Endodermal cell (in vitro differentiated cells): ENCODE measurements at regions not wholly inside any gene's neighbourhood (a gene's known extent, or its start where the extent isn't known, plus 50 kb on each side); places are given as distances from the start of the nearest gene placed in this dataset.

Source experiments
- DNase-seq: peaks from one replicate; pipeline ENCODE4 v3.0.0-alpha.2; 2017
- H3K27ac ChIP-seq: 2 replicates; pipeline ENCODE4 v1.5.1; 2013; ENCODE audit warnings: mild to moderate bottlenecking, low read depth, low read length, moderate library complexity
- H3K27me3 ChIP-seq: 2 replicates; pipeline ENCODE4 v1.6.1; 2013; ENCODE audit warnings: mild to moderate bottlenecking, low read length, moderate library complexity; ENCODE audit not compliant: insufficient read depth, control insufficient read depth, poor library complexity, severe bottlenecking
- H3K36me3 ChIP-seq: 2 replicates; pipeline ENCODE4 v1.7.0; 2013; ENCODE audit warnings: mild to moderate bottlenecking, low read length, moderate library complexity; ENCODE audit not compliant: control insufficient read depth, insufficient read depth
- H3K4me1 ChIP-seq: one replicate; pipeline ENCODE4 v1.7.0; 2013; ENCODE audit warnings: low read length; ENCODE audit not compliant: control insufficient read depth, insufficient read depth
- H3K4me3 ChIP-seq: 2 replicates; pipeline ENCODE4 v1.5.1; 2013; ENCODE audit warnings: mild to moderate bottlenecking, low read length, moderate library complexity
- H3K9ac ChIP-seq: 2 replicates; pipeline ENCODE4 v1.6.1; 2013; ENCODE audit warnings: mild to moderate bottlenecking, low read length, moderate library complexity; ENCODE audit not compliant: poor library complexity, severe bottlenecking; ENCODE audit errors: extremely low read depth
- H3K9me3 ChIP-seq: 2 replicates; pipeline ENCODE4 v1.6.1; 2013; ENCODE audit warnings: mild to moderate bottlenecking, low read length, moderate library complexity; ENCODE audit not compliant: control insufficient read depth
- H3K27ac Mint-ChIP-seq: 2 replicates; pipeline ENCODE4 v1.8.0; 2020; ENCODE audit warnings: mixed read lengths
- H3K27me3 Mint-ChIP-seq: 2 replicates; pipeline ENCODE4 v1.8.0; 2021; ENCODE audit warnings: mild to moderate bottlenecking, mixed read lengths; ENCODE audit not compliant: insufficient read depth
- H3K36me3 Mint-ChIP-seq: 2 replicates; pipeline ENCODE4 v1.8.0; 2020; ENCODE audit warnings: low read depth, mixed read lengths
- H3K4me1 Mint-ChIP-seq: 2 replicates; pipeline ENCODE4 v1.8.0; 2020; ENCODE audit warnings: mixed read lengths
- H3K4me3 Mint-ChIP-seq: 2 replicates; pipeline ENCODE4 v1.8.0; 2020; ENCODE audit warnings: mild to moderate bottlenecking, moderate library complexity, mixed read lengths
- H3K9me3 Mint-ChIP-seq: 2 replicates; pipeline ENCODE4 v1.8.0; 2020; ENCODE audit warnings: mild to moderate bottlenecking, mixed read lengths
- WGBS, 2 experiments: methylation state at CpG; one replicate each; pipeline versions ENCODE4 v1.1.5 to v1.1.7; 2013; ENCODE audit warnings: missing lambda C conversion rate in 2 of 2, mixed read lengths in 1 of 2; ENCODE audit not compliant: insufficient coverage in 1 of 2, insufficient read length in 1 of 2; 5-methylcytosine and 5-hydroxymethylcytosine counted together
- TF ChIP-seq, protein P1 (sequence below): fragments of 200-600 bp; sonication (generic); conservative IDR thresholded peaks from 2 replicates; pipeline ENCODE4 v1.5.0; 2021; ENCODE audit warnings: antibody characterized with exemption, mild to moderate bottlenecking

- peaks cover 5% of the 10 kb centered on the region for H3K4me1 ChIP-seq
- Mint-ChIP-seq H3K27me3 (no peaks in the 10 kb centered on the region), H3K36me3 (no peaks in the 10 kb centered on the region), H3K27ac (no peak overlapping the region), H3K4me3 (no peak overlapping the region), H3K4me1 (peaks cover 19% of the 10 kb centered on the region), H3K9me3 (no peaks in the 10 kb centered on the region)
- H3K4me3 ChIP-seq = no peak overlapping the region
- no peaks in the 10 kb centered on the region for H3K9me3 ChIP-seq
- no peak overlapping the region for H3K27ac ChIP-seq
- no peaks in the 10 kb centered on the region for H3K36me3 ChIP-seq
- WGBS, 2 experiments = 100% methylated on average over 1 of the region's 1 CpG; no CpG with 5 or more reads in 1 of the 2 experiments
- TF ChIP-seq, protein P1, sequence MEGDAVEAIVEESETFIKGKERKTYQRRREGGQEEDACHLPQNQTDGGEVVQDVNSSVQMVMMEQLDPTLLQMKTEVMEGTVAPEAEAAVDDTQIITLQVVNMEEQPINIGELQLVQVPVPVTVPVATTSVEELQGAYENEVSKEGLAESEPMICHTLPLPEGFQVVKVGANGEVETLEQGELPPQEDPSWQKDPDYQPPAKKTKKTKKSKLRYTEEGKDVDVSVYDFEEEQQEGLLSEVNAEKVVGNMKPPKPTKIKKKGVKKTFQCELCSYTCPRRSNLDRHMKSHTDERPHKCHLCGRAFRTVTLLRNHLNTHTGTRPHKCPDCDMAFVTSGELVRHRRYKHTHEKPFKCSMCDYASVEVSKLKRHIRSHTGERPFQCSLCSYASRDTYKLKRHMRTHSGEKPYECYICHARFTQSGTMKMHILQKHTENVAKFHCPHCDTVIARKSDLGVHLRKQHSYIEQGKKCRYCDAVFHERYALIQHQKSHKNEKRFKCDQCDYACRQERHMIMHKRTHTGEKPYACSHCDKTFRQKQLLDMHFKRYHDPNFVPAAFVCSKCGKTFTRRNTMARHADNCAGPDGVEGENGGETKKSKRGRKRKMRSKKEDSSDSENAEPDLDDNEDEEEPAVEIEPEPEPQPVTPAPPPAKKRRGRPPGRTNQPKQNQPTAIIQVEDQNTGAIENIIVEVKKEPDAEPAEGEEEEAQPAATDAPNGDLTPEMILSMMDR = no peak
- no peaks in the 10 kb centered on the region for H3K27me3 ChIP-seq
- no peak for DNase-seq
- no peak overlapping the region for H3K9ac ChIP-seq
These were observed 56.5 kb upstream of the SLC45A1 start for GRCh38 chr1:8261398-8261762.

DNA sequence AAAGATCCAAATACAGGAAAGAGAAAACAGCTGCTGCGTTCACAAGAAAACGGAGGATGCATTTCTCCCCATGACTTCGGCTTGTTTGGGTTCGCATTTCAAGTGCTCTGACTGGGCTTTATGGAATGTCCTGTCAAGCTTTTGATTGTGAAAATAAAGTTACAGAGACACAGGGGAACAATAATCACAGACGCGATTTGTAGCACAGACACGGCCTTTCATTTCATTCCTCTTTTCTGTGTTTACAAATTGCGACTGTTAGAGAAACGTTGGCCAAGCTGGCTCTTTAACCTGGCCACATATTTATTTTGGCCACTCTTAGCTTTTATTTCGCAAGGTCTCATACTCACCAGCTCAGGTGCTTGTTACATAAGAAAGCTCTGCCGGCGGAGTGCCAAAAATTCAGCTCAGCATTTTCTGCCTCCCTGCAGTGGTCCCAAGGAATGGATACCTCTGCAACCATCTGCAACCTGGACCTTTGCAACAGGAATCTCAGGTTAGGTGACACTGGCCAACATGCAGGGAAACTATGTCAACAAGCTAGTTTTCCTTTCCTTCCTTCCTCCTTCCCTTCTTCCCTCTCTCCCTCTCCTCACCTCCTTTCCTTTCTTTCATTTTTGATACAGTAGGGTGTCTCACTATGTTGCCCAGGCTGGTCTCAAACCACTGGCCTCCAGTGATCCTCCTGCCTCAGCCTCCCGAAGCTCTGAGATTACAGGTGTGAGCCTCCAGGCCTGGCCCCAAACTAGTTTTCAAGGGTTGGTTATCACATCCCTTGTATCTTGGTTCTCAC lies 58.2 kb upstream of the SLC45A1 start:
- Mint-ChIP-seq H3K27ac (peak overlapping the region; percentile 46), H3K9me3 (no peaks in the 10 kb centered on the region), H3K36me3 (no peaks in the 10 kb centered on the region), H3K4me3 (no peak overlapping the region), H3K4me1 (peaks cover 17% of the 10 kb centered on the region), H3K27me3 (no peaks in the 10 kb centered on the region)
- no peak overlapping the region for H3K9ac ChIP-seq
- no peaks in the 10 kb centered on the region for H3K36me3 ChIP-seq
- TF ChIP-seq, protein P1 = no peak
- H3K9me3 ChIP-seq = no peaks in the 10 kb centered on the region
- peaks cover 5% of the 10 kb centered on the region for H3K4me1 ChIP-seq
- no peak overlapping the region for H3K27ac ChIP-seq
- no peak overlapping the region for H3K4me3 ChIP-seq
- no peak for DNase-seq
- WGBS, 2 experiments = 74 to 76% methylated on average over 13 of the region's 13 CpGs
- no peaks in the 10 kb centered on the region for H3K27me3 ChIP-seq

DNA sequence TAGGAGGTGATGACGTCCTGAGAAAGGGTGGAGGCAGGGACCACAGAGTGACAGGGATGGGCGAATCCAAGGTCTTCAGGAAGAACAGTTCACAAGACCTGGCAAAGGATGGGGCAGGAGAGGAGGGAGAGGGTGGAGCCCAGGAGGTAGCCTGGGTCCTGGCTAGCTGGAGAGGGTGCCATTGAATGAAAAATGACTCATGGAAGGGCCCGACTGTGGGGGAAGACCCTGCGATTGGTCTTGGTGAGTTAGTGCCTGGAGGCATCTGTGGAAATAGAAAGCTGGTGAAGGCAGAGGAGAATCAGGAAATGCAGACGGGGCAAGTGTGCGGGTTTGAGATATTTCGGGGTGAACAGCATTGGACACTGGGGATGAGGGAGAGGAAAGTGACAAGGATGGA lies 60.3 kb upstream of the SLC45A1 start:
- Mint-ChIP-seq H3K9me3 (no peaks in the 10 kb centered on the region), H3K4me3 (no peak overlapping the region), H3K4me1 (peaks cover 14% of the 10 kb centered on the region), H3K27ac (no peak overlapping the region), H3K36me3 (no peaks in the 10 kb centered on the region), H3K27me3 (no peaks in the 10 kb centered on the region)
- H3K4me3 ChIP-seq = no peak overlapping the region
- no peak overlapping the region for H3K27ac ChIP-seq
- no peak for DNase-seq
- H3K36me3 ChIP-seq = no peaks in the 10 kb centered on the region
- TF ChIP-seq, protein P1 = no peak
- H3K9ac ChIP-seq = no peak overlapping the region
- peaks cover 5% of the 10 kb centered on the region for H3K4me1 ChIP-seq
- no peaks in the 10 kb centered on the region for H3K27me3 ChIP-seq
- WGBS, 2 experiments = 91 to 96% methylated on average over 4 to 7 of the region's 7 CpGs
- no peaks in the 10 kb centered on the region for H3K9me3 ChIP-seq
